Keratinocyte (primary cell): ENCODE measurements at regions not wholly inside any gene's neighbourhood (a gene's known extent, or its start where the extent isn't known, plus 50 kb on each side); places are given as distances from the start of the nearest gene placed in this dataset.

Source experiments
- EZH2 ChIP-seq: IDR thresholded peaks from one replicate; pipeline ENCODE4 v1.6.1; 2012; ENCODE audit warnings: inconsistent platforms, mild to moderate bottlenecking, low read length, moderate library complexity
- TF ChIP-seq, protein P1 (sequence below), 3 experiments: IDR thresholded peaks in 1 of 3; conservative IDR thresholded peaks in 1 of 3; optimal IDR thresholded peaks in 1 of 3; 2 replicates in 2 of 3; 3 replicates in 1 of 3; pipeline versions ENCODE3 to v1.5.1; 2011; ENCODE audit warnings: low read length in 3 of 3, mild to moderate bottlenecking in 3 of 3, moderate library complexity in 2 of 3, control low read depth in 1 of 3, inconsistent platforms in 1 of 3; ENCODE audit not compliant: insufficient read depth in 2 of 3; ENCODE audit errors: extremely low read depth in 1 of 3

DNA sequence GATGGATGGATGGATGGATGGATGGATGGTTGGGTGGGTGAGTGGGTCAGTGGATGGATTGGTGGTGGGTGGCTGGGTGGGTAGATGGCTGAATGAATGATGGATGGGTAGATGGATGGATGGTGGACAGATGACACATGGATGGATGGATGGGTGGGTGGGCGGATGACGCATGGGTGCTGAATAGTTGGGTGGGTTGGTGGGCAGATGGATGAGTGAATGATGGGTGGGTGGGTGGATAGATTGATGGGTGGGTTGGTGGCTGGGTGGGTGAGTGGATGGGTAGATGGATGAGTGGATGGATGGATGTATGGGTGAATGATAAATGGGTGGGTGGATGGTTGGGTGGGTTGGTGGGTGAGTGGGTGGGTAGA is 69.9 kb upstream of the NKX1-1 start:
- TF ChIP-seq, protein P1, sequence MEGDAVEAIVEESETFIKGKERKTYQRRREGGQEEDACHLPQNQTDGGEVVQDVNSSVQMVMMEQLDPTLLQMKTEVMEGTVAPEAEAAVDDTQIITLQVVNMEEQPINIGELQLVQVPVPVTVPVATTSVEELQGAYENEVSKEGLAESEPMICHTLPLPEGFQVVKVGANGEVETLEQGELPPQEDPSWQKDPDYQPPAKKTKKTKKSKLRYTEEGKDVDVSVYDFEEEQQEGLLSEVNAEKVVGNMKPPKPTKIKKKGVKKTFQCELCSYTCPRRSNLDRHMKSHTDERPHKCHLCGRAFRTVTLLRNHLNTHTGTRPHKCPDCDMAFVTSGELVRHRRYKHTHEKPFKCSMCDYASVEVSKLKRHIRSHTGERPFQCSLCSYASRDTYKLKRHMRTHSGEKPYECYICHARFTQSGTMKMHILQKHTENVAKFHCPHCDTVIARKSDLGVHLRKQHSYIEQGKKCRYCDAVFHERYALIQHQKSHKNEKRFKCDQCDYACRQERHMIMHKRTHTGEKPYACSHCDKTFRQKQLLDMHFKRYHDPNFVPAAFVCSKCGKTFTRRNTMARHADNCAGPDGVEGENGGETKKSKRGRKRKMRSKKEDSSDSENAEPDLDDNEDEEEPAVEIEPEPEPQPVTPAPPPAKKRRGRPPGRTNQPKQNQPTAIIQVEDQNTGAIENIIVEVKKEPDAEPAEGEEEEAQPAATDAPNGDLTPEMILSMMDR (optimal IDR thresholded peaks at IDR 0.05 in 1 of 3, IDR thresholded peaks at IDR 0.05 in 1 of 3, conservative IDR thresholded peaks at IDR 0.05 in 1 of 3; ENCODE audit: extremely low read depth in 1 of 3, insufficient read depth in 2 of 3, low read length in 3 of 3): no peak
- no peak for TF ChIP-seq EZH2
